ENCODE measurements at regions not wholly inside any gene's neighbourhood (a gene's known extent, or its start where the extent isn't known, plus 50 kb on each side); places are given as distances from the start of the nearest gene placed in this dataset.

DNA sequence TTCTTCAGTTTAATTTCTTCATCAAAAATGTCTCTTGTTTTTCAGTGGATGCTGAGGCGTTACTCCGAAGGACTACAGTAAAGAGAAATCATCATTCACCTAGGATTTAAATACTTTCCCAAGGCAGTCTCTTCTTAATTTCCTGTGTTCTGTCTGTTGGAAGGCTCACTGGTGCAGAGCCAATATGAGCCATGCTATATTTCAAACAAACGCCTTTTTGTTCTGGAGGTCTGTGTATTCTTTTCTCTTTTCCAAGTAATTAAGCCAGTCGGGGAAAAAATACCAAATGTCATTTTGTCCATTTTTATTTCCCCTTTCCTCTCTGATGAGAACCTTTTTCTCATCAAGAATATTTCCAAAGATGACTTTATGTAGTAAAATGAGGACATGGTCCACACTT, 206.5 kb downstream of the RWDD3 start:
- TF ChIP-seq EZH2 (IDR thresholded peaks at IDR 0.05; ENCODE audit: low read length), result no peak
- TF ChIP-seq, protein P1, sequence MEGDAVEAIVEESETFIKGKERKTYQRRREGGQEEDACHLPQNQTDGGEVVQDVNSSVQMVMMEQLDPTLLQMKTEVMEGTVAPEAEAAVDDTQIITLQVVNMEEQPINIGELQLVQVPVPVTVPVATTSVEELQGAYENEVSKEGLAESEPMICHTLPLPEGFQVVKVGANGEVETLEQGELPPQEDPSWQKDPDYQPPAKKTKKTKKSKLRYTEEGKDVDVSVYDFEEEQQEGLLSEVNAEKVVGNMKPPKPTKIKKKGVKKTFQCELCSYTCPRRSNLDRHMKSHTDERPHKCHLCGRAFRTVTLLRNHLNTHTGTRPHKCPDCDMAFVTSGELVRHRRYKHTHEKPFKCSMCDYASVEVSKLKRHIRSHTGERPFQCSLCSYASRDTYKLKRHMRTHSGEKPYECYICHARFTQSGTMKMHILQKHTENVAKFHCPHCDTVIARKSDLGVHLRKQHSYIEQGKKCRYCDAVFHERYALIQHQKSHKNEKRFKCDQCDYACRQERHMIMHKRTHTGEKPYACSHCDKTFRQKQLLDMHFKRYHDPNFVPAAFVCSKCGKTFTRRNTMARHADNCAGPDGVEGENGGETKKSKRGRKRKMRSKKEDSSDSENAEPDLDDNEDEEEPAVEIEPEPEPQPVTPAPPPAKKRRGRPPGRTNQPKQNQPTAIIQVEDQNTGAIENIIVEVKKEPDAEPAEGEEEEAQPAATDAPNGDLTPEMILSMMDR (optimal IDR thresholded peaks at IDR 0.05 in 1 of 3, IDR thresholded peaks at IDR 0.05 in 1 of 3, conservative IDR thresholded peaks at IDR 0.05 in 1 of 3; ENCODE audit: extremely low read depth in 1 of 3, insufficient read depth in 2 of 3, low read length in 3 of 3), result no peak

All from keratinocyte (primary cell).